ENCODE measurements at regions not wholly inside any gene's neighbourhood (a gene's known extent, or its start where the extent isn't known, plus 50 kb on each side); places are given as distances from the start of the nearest gene placed in this dataset.
"Not testable (repeated sequence)": the region's sequence is repeated elsewhere in the genome, so short reads cannot be mapped to it uniquely, and the experiment has no call there.

GRCh38 chr6:94687255-94687654 is 890.1 kb upstream of the MANEA start:
- DNase-seq = not testable (repeated sequence)

GRCh38 chr6:94683409-94683808 is 893.9 kb upstream of the MANEA start:
- DNase-seq = no peak

- no peak for DNase-seq
Observed at GRCh38 chr6:94680669-94681212, 896.6 kb upstream of the MANEA start.

- DNase-seq = no peak
Observed at GRCh38 chr6:94673251-94673650, 904.1 kb upstream of the MANEA start.

- DNase-seq = no peak
Observed at GRCh38 chr6:94670017-94670416, 907.3 kb upstream of the MANEA start.

GRCh38 chr6:94668876-94669275 is 908.5 kb upstream of the MANEA start:
- no peak for DNase-seq

- DNase-seq = no peak
Observed at GRCh38 chr6:94658929-94659328, 918.4 kb upstream of the MANEA start.

GRCh38 chr6:94651239-94651638 is 926.1 kb upstream of the MANEA start:
- no peak for DNase-seq

GRCh38 chr6:94645191-94645590 is 932.1 kb upstream of the MANEA start:
- no peak for DNase-seq

- DNase-seq = no peak
Observed at GRCh38 chr6:94639564-94639963, 937.8 kb upstream of the MANEA start.

- no peak for DNase-seq
Observed at GRCh38 chr6:94636780-94637385, 940.5 kb upstream of the MANEA start.

GRCh38 chr6:94623586-94623985 is 953.7 kb upstream of the MANEA start:
- no peak for DNase-seq

GRCh38 chr6:94622783-94623182 is 954.6 kb upstream of the MANEA start:
- no peak for DNase-seq

- no peak for DNase-seq
Observed at GRCh38 chr6:94600636-94601035, 976.7 kb upstream of the MANEA start.

- DNase-seq = no peak
Observed at GRCh38 chr6:94597487-94597886, 979.8 kb upstream of the MANEA start.

- no peak for DNase-seq
Observed at GRCh38 chr6:94590416-94590815, 986.9 kb upstream of the MANEA start.

GRCh38 chr6:94588301-94588700 is 989.0 kb upstream of the MANEA start:
- DNase-seq = no peak

GRCh38 chr6:94584211-94584610 is 993.1 kb upstream of the MANEA start:
- DNase-seq = no peak

GRCh38 chr6:94570581-94570980 is 1006.8 kb upstream of the MANEA start:
- no peak for DNase-seq

- DNase-seq = no peak
Observed at GRCh38 chr6:94562846-94563245, 1014.5 kb upstream of the MANEA start.

GRCh38 chr6:94559829-94560537 is 1017.4 kb upstream of the MANEA start:
- DNase-seq = no peak

GRCh38 chr6:94557207-94557606 is 1020.1 kb upstream of the MANEA start:
- not testable (repeated sequence) for DNase-seq

- DNase-seq = no peak
Observed at GRCh38 chr6:94548201-94548600, 1029.1 kb upstream of the MANEA start.

- no peak for DNase-seq
Observed at GRCh38 chr6:94535798-94536197, 1041.5 kb upstream of the MANEA start.

Measured in right hindlimb (tissue), 1 donor.